ENCODE measurements at regions not wholly inside any gene's neighbourhood (a gene's known extent, or its start where the extent isn't known, plus 50 kb on each side); places are given as distances from the start of the nearest gene placed in this dataset.

DNA sequence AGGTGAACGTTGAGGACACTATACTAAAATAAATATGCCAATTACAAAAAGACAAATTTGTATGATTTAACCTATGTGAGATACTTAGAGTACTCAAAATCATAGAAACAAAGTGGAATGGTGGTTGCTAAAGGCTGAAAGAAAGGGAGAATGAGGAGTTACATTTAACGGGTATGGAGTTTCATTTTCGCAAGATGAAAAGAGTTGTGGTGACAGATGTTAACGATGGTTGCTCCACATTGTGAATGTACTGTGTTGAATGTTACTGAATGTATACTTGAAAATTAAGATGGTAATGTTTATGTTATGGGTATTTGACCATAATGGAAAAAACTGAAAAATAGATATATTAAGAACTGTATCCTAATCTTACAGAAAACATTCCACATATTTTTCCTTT is 51.3 kb upstream of the MOCS2 start:
- no peak overlapping the region for H3K27ac Mint-ChIP-seq (ENCODE audit: unreplicated experiment)
- TF ChIP-seq, protein P1, sequence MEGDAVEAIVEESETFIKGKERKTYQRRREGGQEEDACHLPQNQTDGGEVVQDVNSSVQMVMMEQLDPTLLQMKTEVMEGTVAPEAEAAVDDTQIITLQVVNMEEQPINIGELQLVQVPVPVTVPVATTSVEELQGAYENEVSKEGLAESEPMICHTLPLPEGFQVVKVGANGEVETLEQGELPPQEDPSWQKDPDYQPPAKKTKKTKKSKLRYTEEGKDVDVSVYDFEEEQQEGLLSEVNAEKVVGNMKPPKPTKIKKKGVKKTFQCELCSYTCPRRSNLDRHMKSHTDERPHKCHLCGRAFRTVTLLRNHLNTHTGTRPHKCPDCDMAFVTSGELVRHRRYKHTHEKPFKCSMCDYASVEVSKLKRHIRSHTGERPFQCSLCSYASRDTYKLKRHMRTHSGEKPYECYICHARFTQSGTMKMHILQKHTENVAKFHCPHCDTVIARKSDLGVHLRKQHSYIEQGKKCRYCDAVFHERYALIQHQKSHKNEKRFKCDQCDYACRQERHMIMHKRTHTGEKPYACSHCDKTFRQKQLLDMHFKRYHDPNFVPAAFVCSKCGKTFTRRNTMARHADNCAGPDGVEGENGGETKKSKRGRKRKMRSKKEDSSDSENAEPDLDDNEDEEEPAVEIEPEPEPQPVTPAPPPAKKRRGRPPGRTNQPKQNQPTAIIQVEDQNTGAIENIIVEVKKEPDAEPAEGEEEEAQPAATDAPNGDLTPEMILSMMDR (IDR thresholded peaks at IDR 0.05; ENCODE audit: unreplicated experiment): no peak
- no peaks in the 10 kb centered on the region for H3K9me3 Mint-ChIP-seq (ENCODE audit: unreplicated experiment)
- no peak overlapping the region for H3K4me3 Mint-ChIP-seq (ENCODE audit: unreplicated experiment)
- H3K36me3 Mint-ChIP-seq (ENCODE audit: low read depth, unreplicated experiment): no peaks in the 10 kb centered on the region
- H3K4me1 Mint-ChIP-seq (ENCODE audit: unreplicated experiment): no peaks in the 10 kb centered on the region
- no peak for DNase-seq (ENCODE audit: low spot score)
- H3K27me3 Mint-ChIP-seq (ENCODE audit: unreplicated experiment): no peaks in the 10 kb centered on the region

DNA sequence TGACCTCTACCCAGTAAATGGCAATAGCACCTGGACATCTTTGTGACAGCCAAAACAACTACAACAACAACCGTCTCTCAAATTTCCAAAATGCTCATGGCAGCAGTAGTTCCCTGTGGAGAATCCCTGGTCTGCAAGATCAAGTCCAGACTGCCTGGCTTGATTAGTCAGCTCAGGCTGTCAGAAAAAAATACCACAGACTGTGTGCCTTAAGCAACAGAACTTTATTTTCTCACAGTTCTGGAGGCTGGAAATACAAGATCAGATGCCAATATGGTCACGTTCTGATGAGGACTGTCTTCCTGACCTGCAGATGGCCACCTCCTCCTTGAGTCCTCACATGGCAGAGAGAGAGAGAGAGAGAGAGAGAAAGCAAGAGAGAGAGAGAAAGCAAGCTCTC is 52.3 kb upstream of the MOCS2 start:
- TF ChIP-seq, protein P1 (IDR thresholded peaks at IDR 0.05; ENCODE audit: unreplicated experiment): no peak
- Mint-ChIP-seq H3K4me3 (ENCODE audit: unreplicated experiment) (no peak overlapping the region), H3K4me1 (ENCODE audit: unreplicated experiment) (no peaks in the 10 kb centered on the region), H3K9me3 (ENCODE audit: unreplicated experiment) (no peaks in the 10 kb centered on the region), H3K27ac (ENCODE audit: unreplicated experiment) (no peak overlapping the region), H3K27me3 (ENCODE audit: unreplicated experiment) (no peaks in the 10 kb centered on the region), H3K36me3 (ENCODE audit: low read depth, unreplicated experiment) (no peaks in the 10 kb centered on the region)
- no peak for DNase-seq (ENCODE audit: low spot score)

DNA sequence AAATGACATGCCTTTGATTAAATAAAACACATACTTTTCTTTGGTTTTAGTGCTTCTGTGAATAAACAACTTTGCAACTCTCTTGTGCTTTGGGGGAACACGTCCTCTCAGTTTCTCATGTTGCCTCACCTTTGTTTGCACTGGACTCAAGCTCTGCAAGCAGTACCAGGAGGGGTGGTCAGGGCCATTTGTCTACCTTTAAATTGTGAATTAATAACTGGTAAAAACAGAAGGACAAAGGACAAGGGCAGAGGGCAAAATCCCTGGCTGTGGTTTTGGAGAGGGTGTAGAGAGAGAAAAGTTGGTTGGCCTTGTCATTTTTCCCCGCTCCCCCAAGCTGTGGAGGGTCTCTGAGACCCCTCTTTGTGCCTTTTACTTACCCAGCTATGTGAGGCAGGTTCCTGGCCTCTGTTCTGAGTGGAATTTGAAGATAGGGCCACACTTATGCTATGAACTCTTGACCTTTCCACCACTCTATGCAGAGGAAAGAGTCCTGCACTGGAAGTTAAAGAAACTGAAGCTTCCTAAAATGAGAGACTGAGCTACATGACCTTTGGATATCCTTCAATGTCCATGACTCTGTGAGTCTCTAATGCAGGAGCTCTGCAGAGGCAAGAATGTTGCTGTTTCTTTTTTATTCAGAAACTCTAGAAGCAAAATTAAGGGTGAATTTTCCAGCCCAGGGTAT is 55.1 kb upstream of the MOCS2 start:
- Mint-ChIP-seq H3K36me3 (ENCODE audit: low read depth, unreplicated experiment) (no peaks in the 10 kb centered on the region), H3K9me3 (ENCODE audit: unreplicated experiment) (no peaks in the 10 kb centered on the region), H3K27me3 (ENCODE audit: unreplicated experiment) (no peaks in the 10 kb centered on the region), H3K4me1 (ENCODE audit: unreplicated experiment) (no peaks in the 10 kb centered on the region), H3K4me3 (ENCODE audit: unreplicated experiment) (no peak overlapping the region), H3K27ac (ENCODE audit: unreplicated experiment) (no peak overlapping the region)
- no peak for DNase-seq (ENCODE audit: low spot score)
- TF ChIP-seq, protein P1 (IDR thresholded peaks at IDR 0.05; ENCODE audit: unreplicated experiment): no peak

DNA sequence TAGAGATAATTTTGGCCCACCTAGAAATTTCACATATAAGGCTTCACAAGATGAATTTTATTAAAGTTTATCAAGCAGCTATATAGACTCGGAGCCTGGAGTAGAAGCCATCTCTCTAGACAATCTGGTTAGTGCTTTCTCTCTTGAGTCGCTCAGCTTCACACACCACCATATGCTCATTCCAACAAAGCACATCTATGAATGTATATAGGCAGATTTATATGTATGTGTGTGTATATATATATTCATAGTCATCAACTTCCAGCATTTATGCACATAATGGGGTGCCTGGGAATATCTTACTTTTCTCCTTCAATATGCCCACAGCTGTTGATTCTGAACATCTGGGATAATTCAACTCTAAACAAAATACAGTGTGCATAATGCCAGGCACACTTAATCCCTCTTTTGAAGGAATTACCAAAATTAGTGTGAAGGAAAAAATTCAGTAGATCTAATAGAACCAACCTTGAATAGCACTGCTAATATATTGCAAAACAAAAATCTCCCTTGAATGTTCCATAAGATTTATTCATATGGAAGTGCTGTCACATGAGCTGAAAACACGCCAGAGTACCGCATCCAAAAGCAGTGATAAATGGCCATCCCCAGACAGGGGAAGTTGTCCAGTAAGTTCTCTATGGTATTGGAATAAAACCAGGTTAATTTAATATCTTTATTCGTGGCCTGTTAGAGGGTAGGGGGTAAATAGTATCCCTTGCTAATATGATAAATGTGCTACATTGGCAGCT is 56.0 kb upstream of the MOCS2 start:
- Mint-ChIP-seq H3K4me3 (ENCODE audit: unreplicated experiment) (no peak overlapping the region), H3K27ac (ENCODE audit: unreplicated experiment) (no peak overlapping the region), H3K4me1 (ENCODE audit: unreplicated experiment) (no peaks in the 10 kb centered on the region), H3K36me3 (ENCODE audit: low read depth, unreplicated experiment) (no peaks in the 10 kb centered on the region), H3K27me3 (ENCODE audit: unreplicated experiment) (no peaks in the 10 kb centered on the region), H3K9me3 (ENCODE audit: unreplicated experiment) (no peaks in the 10 kb centered on the region)
- DNase-seq (ENCODE audit: low spot score): no peak
- TF ChIP-seq, protein P1 (IDR thresholded peaks at IDR 0.05; ENCODE audit: unreplicated experiment): no peak

DNA sequence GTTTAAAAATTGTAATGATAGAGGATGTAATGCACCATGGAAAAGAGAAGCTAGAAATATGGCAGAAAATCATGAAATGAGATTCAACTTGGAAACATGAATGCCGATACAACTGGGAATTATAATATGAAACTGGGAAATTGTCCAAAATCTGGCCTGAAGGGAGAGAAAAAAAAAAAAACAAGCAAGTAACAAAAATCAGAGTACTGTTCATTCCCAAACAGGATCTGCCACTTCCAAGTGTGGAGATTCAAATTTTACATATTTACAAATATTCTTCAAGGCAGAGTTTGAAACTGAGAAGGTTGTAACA is 56.6 kb upstream of the MOCS2 start:
- DNase-seq (ENCODE audit: low spot score): no peak
- no peaks in the 10 kb centered on the region for H3K36me3 Mint-ChIP-seq (ENCODE audit: low read depth, unreplicated experiment)
- no peaks in the 10 kb centered on the region for H3K4me1 Mint-ChIP-seq (ENCODE audit: unreplicated experiment)
- TF ChIP-seq, protein P1 (IDR thresholded peaks at IDR 0.05; ENCODE audit: unreplicated experiment): no peak
- no peak overlapping the region for H3K27ac Mint-ChIP-seq (ENCODE audit: unreplicated experiment)
- H3K9me3 Mint-ChIP-seq (ENCODE audit: unreplicated experiment): no peaks in the 10 kb centered on the region
- H3K27me3 Mint-ChIP-seq (ENCODE audit: unreplicated experiment): no peaks in the 10 kb centered on the region
- no peak overlapping the region for H3K4me3 Mint-ChIP-seq (ENCODE audit: unreplicated experiment)
